ENCODE measurements at regions not wholly inside any gene's neighbourhood (a gene's known extent, or its start where the extent isn't known, plus 50 kb on each side); places are given as distances from the start of the nearest gene placed in this dataset.

GRCh38 chr11:116185551-116185950, 587.2 kb downstream of the BUD13 start (continued):
- TF ChIP-seq SIN3A (IDR thresholded peaks at IDR 0.05; ENCODE audit: borderline replicate concordance, low read depth, low read length): no peak

GRCh38 chr11:116184763-116185162, 588.0 kb downstream of the BUD13 start:
- H3K4me3 ChIP-seq (ENCODE audit: low read depth in 2 of 2, low read length in 1 of 2): no peak overlapping the region
- no peaks in the 10 kb centered on the region for H3F3A ChIP-seq (replicated peaks; ENCODE audit: insufficient read depth)
- no peak for DNase-seq
- no peak overlapping the region for H2AFZ ChIP-seq (ENCODE audit: low read depth)
- H4K20me1 ChIP-seq (ENCODE audit: insufficient read depth): no peaks in the 10 kb centered on the region
- H3K9me3 ChIP-seq: no peaks in the 10 kb centered on the region
- H3K4me2 ChIP-seq: no peak overlapping the region
- no peaks in the 10 kb centered on the region for H3K79me2 ChIP-seq (ENCODE audit: insufficient read depth)
- ChIA-PET CTCF (interaction anchor here (0.8 to 1.7 kb wide), 4 partner anchors 14 to 457 kb away, joined by 3 to 5 read pairs (median 4); no protein-coding TSS in a partner anchor), POLR2A (no interaction called here)
- 73% methylated on average over 8 of the region's 8 CpGs for WGBS (ENCODE audit: low lambda C conversion rate)
- peaks cover 0 to 30% of the 10 kb centered on the region in 2 experiments; a peak in 1 of 4 replicates for H3K4me1 ChIP-seq (ENCODE audit: control insufficient read depth in 1 of 2, insufficient read depth in 2 of 2, low read depth in 1 of 2, low read length in 1 of 2)
- no peaks in the 10 kb centered on the region for H3K27me3 ChIP-seq (ENCODE audit: insufficient read depth)
- no peaks in the 10 kb centered on the region for H3K9me2 ChIP-seq
- H3K36me3 ChIP-seq (replicated peaks in 1 of 2; ENCODE audit: control insufficient read depth in 1 of 2, insufficient read depth in 2 of 2, low read length in 1 of 2): no peaks in the 10 kb centered on the region
- no peak for TF ChIP-seq TCF12 (IDR thresholded peaks at IDR 0.05)
- TF ChIP-seq GATA2 (CRISPR knock-in tag; IDR thresholded peaks at IDR 0.05): no peak
- no peak for TF ChIP-seq RCOR1 (IDR thresholded peaks at IDR 0.05; ENCODE audit: low read length)
- TF ChIP-seq GABPA (IDR thresholded peaks at IDR 0.05; ENCODE audit: low read depth): no peak
- no peak for TF ChIP-seq REST (IDR thresholded peaks at IDR 0.05; ENCODE audit: low read depth, low read length)
- no peak for TF ChIP-seq SIN3A (IDR thresholded peaks at IDR 0.05; ENCODE audit: borderline replicate concordance, low read depth, low read length)
- no peak for TF ChIP-seq ZBTB33 (IDR thresholded peaks at IDR 0.05; ENCODE audit: borderline replicate concordance, low read depth)
- TF ChIP-seq FOSL2 (IDR thresholded peaks at IDR 0.05; ENCODE audit: borderline replicate concordance, low read depth): no peak
- TF ChIP-seq RFX5 (IDR thresholded peaks at IDR 0.05; ENCODE audit: low read length): no peak
- TF ChIP-seq MAX (IDR thresholded peaks at IDR 0.05; ENCODE audit: low read depth): no peak
- no peak for TF ChIP-seq TEAD4 (IDR thresholded peaks at IDR 0.05; ENCODE audit: borderline replicate concordance, insufficient read depth)
- no peak overlapping the region for H3K9ac ChIP-seq
- no peak overlapping the region for H3K27ac ChIP-seq (ENCODE audit: low read depth in 2 of 2, low read length in 1 of 2)

All from SK-N-SH (cell line).